GM21576 (cell line): ENCODE measurements at regions not wholly inside any gene's neighbourhood (a gene's known extent, or its start where the extent isn't known, plus 50 kb on each side); places are given as distances from the start of the nearest gene placed in this dataset.
"Not testable (repeated sequence)": the region's sequence is repeated elsewhere in the genome, so short reads cannot be mapped to it uniquely, and the experiment has no call there.

Source experiments
- ATAC-seq: cut with Tn5 transposase; IDR thresholded peaks from one replicate; pipeline ENCODE4 v1.9.1; 2021; ENCODE audit warnings: mild to moderate bottlenecking, moderate library complexity; ENCODE audit not compliant: unreplicated experiment

DNA sequence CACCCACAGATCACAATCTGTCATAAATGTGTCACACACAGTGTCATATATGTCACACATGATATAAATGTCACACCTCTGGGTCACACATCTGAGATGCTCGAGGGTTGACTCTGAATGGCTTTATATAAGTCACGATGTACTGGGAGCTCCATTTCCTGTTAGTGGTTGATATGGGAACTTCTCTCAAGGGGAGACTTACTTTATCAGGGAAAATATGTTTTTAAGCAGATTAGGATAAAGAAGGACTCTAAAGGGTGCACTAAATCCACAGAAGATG, 83.9 kb upstream of the MEF2A start:
- no peak for ATAC-seq

GRCh38 chr15:99482993-99483392, 82.8 kb upstream of the MEF2A start:
- ATAC-seq, result no peak

GRCh38 chr15:99485153-99485961, 80.4 kb upstream of the MEF2A start:
- no peak for ATAC-seq

DNA sequence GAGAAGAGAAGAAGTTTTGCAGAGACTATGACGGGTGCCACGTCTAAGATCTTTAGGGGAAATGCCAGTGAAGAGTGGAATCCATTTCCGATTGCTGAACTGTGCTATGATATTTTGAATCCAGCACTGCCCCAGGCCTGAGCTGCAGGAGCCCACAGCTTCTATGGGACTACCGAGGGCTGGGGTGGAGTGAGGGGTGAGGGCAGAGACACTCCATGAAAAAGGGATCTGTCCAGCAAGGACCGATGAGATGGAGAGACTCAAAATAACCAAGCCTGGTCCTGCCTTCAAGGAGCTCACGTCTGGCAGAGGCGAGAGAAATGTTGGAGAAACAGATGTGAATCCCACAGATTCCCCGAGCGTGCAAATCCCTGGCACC, 79.8 kb upstream of the MEF2A start:
- ATAC-seq, result no peak

- ATAC-seq, result no peak
Observed at GRCh38 chr15:99486371-99487336, 79.1 kb upstream of the MEF2A start.

DNA sequence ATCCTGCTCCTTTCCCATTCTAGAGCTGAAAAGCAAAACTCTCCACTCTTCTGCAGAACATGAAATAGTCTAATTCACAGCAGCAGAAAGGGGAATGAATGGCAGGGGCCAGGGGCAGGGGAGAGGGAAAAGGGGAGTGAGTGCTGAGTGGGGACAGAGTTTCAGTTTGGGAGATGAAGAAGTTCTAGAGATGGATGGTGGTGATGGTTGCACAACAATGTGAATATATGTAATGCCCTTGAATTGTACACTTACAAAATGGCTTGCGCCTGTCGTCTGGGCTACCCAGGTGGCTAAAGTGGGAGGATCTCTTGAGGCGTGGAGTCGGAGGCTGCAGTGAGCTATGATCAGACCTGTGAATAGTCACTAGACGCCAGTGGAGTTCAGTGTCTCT, 78.5 kb upstream of the MEF2A start:
- ATAC-seq, result no peak

DNA sequence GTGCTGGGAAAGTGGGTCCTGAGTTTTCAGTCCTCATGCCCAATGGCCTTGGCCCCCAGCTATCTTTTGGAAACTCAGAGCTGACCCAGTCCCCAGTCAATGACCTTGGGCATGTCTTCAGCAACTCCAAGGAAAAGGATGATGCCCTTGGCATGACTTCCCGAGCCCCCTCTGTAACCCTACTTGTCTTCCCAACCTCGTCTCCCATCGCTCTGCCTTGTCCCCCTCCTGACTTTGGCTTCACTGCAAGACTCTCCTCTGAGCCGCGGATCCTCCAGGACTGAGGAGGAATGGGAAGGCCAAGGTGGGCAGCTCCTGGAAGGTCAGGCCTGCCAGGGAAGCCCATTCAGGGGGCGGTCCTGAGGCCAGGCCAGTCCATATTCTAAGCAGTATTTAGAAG, 73.5 kb upstream of the MEF2A start:
- ATAC-seq, result no peak

- ATAC-seq, result no peak
Observed at GRCh38 chr15:99492716-99493115, 73.1 kb upstream of the MEF2A start.

GRCh38 chr15:99493461-99493860, 72.3 kb upstream of the MEF2A start:
- no peak for ATAC-seq

GRCh38 chr15:99494536-99495233, 71.1 kb upstream of the MEF2A start:
- ATAC-seq, result not testable (repeated sequence)

- no peak for ATAC-seq
Observed at GRCh38 chr15:99495430-99496301, 70.1 kb upstream of the MEF2A start.

GRCh38 chr15:99496302-99496629, 69.5 kb upstream of the MEF2A start:
- ATAC-seq, result no peak

- peak; percentile 47 for ATAC-seq
Observed at GRCh38 chr15:99502182-99502581, 63.6 kb upstream of the MEF2A start.

GRCh38 chr15:99502661-99503060, 63.1 kb upstream of the MEF2A start:
- peak; percentile 2 for ATAC-seq

- no peak for ATAC-seq
Observed at GRCh38 chr15:99503411-99503810, 62.4 kb upstream of the MEF2A start.

GRCh38 chr15:99504071-99504822, 61.5 kb upstream of the MEF2A start:
- peak; percentile 16 for ATAC-seq

GRCh38 chr15:99504823-99505551, 60.8 kb upstream of the MEF2A start:
- peak; percentile 39 for ATAC-seq

DNA sequence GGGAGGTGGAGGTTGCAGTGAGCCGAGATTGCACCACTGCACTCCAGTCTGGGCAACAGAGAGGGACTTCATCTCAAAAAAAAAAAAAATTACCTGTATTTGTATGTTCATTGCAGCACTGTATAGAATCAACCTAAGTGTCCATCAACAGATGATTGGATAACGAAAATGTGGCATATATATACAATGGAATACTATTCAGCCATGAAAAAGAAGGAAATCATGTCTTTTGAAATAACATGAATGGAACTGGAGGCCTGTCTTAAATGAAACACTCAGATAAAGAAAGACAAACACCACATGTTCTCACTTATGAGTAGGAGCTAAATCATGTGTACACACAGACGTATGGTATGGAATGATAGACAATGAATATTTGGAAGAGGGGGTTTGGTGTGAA, 59.4 kb upstream of the MEF2A start:
- ATAC-seq, result no peak

DNA sequence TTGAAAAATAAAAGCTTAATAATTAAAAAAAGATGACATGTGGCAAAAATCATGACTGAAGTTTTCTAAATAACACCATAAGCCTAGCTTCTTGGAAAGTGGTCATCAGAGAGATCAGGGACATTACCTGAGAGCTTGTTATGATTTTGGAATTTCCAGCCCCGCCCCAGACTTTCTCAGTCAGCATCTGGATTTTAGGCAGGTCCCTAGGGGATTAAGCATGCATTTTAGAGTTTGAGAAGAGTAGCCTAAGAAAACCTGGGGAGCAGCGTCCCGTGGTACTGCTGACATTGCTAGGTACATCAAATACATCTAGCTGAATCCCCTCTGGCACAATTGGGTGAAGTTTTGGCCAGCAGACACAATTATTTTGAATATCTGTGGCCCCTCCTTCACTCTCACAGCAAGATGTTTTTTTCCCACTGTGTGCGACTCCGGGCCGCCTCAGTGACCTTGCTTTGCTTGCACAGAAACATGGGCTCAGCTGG, 58.7 kb upstream of the MEF2A start:
- ATAC-seq, result no peak
